ENCODE measurements at regions not wholly inside any gene's neighbourhood (a gene's known extent, or its start where the extent isn't known, plus 50 kb on each side); places are given as distances from the start of the nearest gene placed in this dataset.

DNA sequence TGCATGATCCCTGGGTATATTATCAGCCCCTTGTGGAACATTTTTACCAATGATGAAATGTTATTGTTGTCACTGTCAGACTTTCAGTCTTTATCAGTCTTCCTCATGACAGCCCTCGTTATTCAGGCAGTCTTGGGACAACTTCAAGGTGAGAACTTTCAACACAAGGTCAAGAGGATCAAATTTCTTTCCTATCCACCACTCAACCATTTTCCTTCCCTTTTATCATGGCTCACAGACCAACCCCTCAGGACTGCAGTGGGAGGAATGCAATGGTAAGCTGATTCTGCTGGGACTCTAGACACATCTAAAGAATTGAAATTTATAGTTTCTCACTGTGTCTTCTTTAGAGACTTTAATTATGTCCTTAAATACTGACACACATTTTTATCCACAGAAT, 107.0 kb upstream of the LSAMP start:
- Mint-ChIP-seq H3K27me3 (no peaks in the 10 kb centered on the region), H3K4me3 (no peak overlapping the region), H3K4me1 (no peaks in the 10 kb centered on the region), H3K27ac (no peak overlapping the region), H3K36me3 (no peaks in the 10 kb centered on the region), H3K9me3 (peaks cover 1 to 9% (median 4%) of the 10 kb centered on the region in 3 donors)
- Histone ChIP-seq H3K4me1 (ENCODE audit: control insufficient read depth in 1 of 2, extremely low read depth in 1 of 2, insufficient read depth in 2 of 2, low read length in 2 of 2) (no peaks in the 10 kb centered on the region), H3K9me3 (no peaks in the 10 kb centered on the region), H3K36me3 (ENCODE audit: control insufficient read depth in 2 of 2, extremely low read depth in 1 of 2, insufficient read depth in 1 of 2, low read length in 1 of 2) (no peaks in the 10 kb centered on the region), H3K27me3 (replicated peaks in 1 of 2; ENCODE audit: control insufficient read depth in 2 of 2, extremely low read depth in 1 of 2, insufficient read depth in 2 of 2, low read length in 1 of 2) (no peaks in the 10 kb centered on the region), H3K27ac (ENCODE audit: low read length) (no peak overlapping the region), H3K4me3 (ENCODE audit: control insufficient read depth in 1 of 2, extremely low read depth in 1 of 2, low read length in 1 of 2) (no peak overlapping the region)
- no peak for DNase-seq
- ChIA-PET POLR2A (no interaction called here), CTCF (no interaction called here)
- WGBS (ENCODE audit: insufficient coverage): no CpG with 5 or more reads among the region's 1 CpG
- no peak for ATAC-seq (replicated peaks in 1 of 4)

DNA sequence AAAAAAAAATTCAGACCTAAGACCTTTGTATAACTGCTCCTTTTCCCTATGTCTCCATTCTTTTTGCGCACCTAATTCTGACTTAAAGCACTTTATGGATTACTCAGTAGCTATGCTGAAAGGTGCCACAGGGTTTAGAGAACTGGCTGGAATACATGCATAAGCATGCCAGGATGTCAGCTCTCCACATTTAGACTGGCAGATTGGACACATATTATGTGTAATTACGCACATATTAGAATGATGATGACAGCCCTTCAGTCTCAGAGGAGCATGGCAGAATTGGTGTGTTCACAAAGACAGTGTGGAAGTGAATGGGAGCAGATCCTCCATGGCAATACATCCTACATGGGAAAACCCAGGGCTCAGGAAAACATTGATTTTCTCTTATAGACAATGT, 108.1 kb upstream of the LSAMP start:
- 86% methylated on average over 1 of the region's 2 CpGs for WGBS (ENCODE audit: insufficient coverage)
- ChIA-PET CTCF (no interaction called here), POLR2A (no interaction called here)
- H3K4me1 Mint-ChIP-seq: no peaks in the 10 kb centered on the region
- no peak for ATAC-seq (replicated peaks in 1 of 4)
- no peaks in the 10 kb centered on the region for H3K36me3 Mint-ChIP-seq
- H3K9me3 Mint-ChIP-seq: peaks cover 1 to 9% (median 4%) of the 10 kb centered on the region in 3 donors
- H3K27ac ChIP-seq (ENCODE audit: low read length): no peak overlapping the region
- H3K4me3 ChIP-seq (ENCODE audit: control insufficient read depth in 1 of 2, extremely low read depth in 1 of 2, low read length in 1 of 2): no peak overlapping the region
- no peak overlapping the region for H3K4me3 Mint-ChIP-seq
- H3K4me1 ChIP-seq (ENCODE audit: control insufficient read depth in 1 of 2, extremely low read depth in 1 of 2, insufficient read depth in 2 of 2, low read length in 2 of 2): no peaks in the 10 kb centered on the region
- H3K27me3 Mint-ChIP-seq: no peaks in the 10 kb centered on the region
- no peaks in the 10 kb centered on the region for H3K9me3 ChIP-seq
- no peaks in the 10 kb centered on the region for H3K36me3 ChIP-seq (ENCODE audit: control insufficient read depth in 2 of 2, extremely low read depth in 1 of 2, insufficient read depth in 1 of 2, low read length in 1 of 2)
- DNase-seq: no peak
- no peak overlapping the region for H3K27ac Mint-ChIP-seq
- H3K27me3 ChIP-seq (replicated peaks in 1 of 2; ENCODE audit: control insufficient read depth in 2 of 2, extremely low read depth in 1 of 2, insufficient read depth in 2 of 2, low read length in 1 of 2): no peaks in the 10 kb centered on the region

DNA sequence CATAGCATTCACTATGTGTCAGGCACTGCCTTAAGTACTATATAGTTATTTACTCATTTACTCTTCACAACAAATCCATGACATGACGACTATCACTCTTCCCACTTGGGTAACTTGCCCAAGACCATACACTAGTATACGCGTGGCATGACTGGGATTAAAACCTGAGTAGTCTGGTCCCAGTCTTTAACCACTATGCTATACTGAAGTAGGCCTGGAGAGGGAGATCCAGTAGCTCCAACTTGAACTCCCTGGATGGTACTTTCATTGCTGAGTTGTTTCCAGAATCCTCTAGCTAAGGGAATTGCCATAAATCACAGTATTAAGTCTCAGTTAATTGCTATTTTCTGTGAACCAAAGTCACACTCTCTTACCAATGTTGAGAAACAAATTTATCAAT, 116.2 kb upstream of the LSAMP start:
- WGBS (ENCODE audit: insufficient coverage): no CpG with 5 or more reads among the region's 3 CpGs
- no peak overlapping the region for H3K27ac ChIP-seq (ENCODE audit: low read length)
- no peaks in the 10 kb centered on the region for H3K9me3 ChIP-seq
- Mint-ChIP-seq H3K27ac (no peak overlapping the region), H3K4me3 (no peak overlapping the region), H3K9me3 (peaks cover 3 to 9% (median 4%) of the 10 kb centered on the region in 3 donors), H3K27me3 (no peaks in the 10 kb centered on the region), H3K4me1 (no peaks in the 10 kb centered on the region), H3K36me3 (no peaks in the 10 kb centered on the region)
- H3K4me1 ChIP-seq (ENCODE audit: control insufficient read depth in 1 of 2, extremely low read depth in 1 of 2, insufficient read depth in 2 of 2, low read length in 2 of 2): no peaks in the 10 kb centered on the region
- ATAC-seq (replicated peaks in 1 of 4) (no peak), DNase-seq (no peak)
- no peaks in the 10 kb centered on the region for H3K36me3 ChIP-seq (ENCODE audit: control insufficient read depth in 2 of 2, extremely low read depth in 1 of 2, insufficient read depth in 1 of 2, low read length in 1 of 2)
- H3K27me3 ChIP-seq (replicated peaks in 1 of 2; ENCODE audit: control insufficient read depth in 2 of 2, extremely low read depth in 1 of 2, insufficient read depth in 2 of 2, low read length in 1 of 2): no peaks in the 10 kb centered on the region
- POLR2A ChIA-PET: no interaction called here
- CTCF ChIA-PET: no interaction called here
- no peak overlapping the region for H3K4me3 ChIP-seq (ENCODE audit: control insufficient read depth in 1 of 2, extremely low read depth in 1 of 2, low read length in 1 of 2)

DNA sequence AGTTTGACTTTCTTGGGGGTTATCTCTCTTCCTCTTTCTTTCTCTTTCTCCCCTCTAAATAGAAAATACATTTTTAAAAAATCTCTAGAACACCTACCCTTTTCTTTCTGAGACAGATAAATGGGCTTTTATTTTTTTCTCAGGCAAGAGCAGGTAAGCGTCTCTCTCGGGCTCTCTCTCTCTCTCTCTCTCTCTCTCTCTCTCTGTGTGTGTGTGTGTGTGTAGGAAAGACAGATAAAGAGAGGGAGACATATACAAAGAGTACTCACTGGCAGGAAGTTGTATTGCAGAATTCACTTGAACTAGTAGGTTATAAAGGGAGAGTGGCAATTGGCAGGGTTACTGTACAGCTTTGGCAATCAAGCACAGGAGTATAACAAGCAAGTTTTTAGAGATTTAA, 118.1 kb upstream of the LSAMP start:
- no peaks in the 10 kb centered on the region for H3K9me3 ChIP-seq

DNA sequence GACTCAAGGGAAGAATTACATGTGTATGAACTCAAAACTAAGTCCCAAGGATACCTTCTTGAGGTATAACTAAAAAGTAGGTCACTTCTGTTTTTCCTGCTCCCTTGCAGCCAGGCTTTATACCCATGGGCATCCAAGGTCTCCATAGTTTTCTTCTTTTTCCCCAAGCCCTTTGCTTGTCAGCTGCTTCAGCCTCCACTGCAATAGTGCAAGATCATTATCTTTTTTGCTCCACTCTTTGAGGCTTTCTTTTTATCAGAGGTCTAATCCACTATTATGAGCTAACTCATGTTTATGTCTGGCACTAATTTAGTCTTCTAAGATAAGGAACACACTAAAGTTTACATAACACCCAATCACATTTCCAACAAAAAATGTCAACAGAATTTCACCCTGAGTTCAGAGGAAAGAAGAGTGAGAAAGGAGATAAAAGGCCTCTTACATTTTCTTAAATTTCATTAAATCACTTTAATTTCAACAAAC, 121.2 kb upstream of the LSAMP start:
- ChIA-PET POLR2A (no interaction called here), CTCF (no interaction called here)
- Histone ChIP-seq H3K27ac (ENCODE audit: low read length) (no peak overlapping the region), H3K27me3 (replicated peaks in 1 of 2; ENCODE audit: control insufficient read depth in 2 of 2, extremely low read depth in 1 of 2, insufficient read depth in 2 of 2, low read length in 1 of 2) (no peaks in the 10 kb centered on the region), H3K36me3 (ENCODE audit: control insufficient read depth in 2 of 2, extremely low read depth in 1 of 2, insufficient read depth in 1 of 2, low read length in 1 of 2) (no peaks in the 10 kb centered on the region), H3K4me3 (ENCODE audit: control insufficient read depth in 1 of 2, extremely low read depth in 1 of 2, low read length in 1 of 2) (no peak overlapping the region), H3K4me1 (ENCODE audit: control insufficient read depth in 1 of 2, extremely low read depth in 1 of 2, insufficient read depth in 2 of 2, low read length in 2 of 2) (no peaks in the 10 kb centered on the region), H3K9me3 (no peaks in the 10 kb centered on the region)
- Mint-ChIP-seq H3K36me3 (no peaks in the 10 kb centered on the region), H3K27ac (no peak overlapping the region), H3K27me3 (no peaks in the 10 kb centered on the region), H3K4me1 (no peaks in the 10 kb centered on the region), H3K9me3 (peaks cover 9 to 14% (median 10%) of the 10 kb centered on the region in 3 donors), H3K4me3 (no peak overlapping the region)
- ATAC-seq (replicated peaks in 1 of 4): no peak
- no peak for DNase-seq

More for the DNA sequence above, 118.1 kb upstream of the LSAMP start:
- WGBS (ENCODE audit: insufficient coverage): no CpG with 5 or more reads among the region's 2 CpGs
- H3K36me3 Mint-ChIP-seq: no peaks in the 10 kb centered on the region
- H3K4me1 ChIP-seq (ENCODE audit: control insufficient read depth in 1 of 2, extremely low read depth in 1 of 2, insufficient read depth in 2 of 2, low read length in 2 of 2): no peaks in the 10 kb centered on the region
- no peaks in the 10 kb centered on the region for H3K4me1 Mint-ChIP-seq
- no peak overlapping the region for H3K27ac Mint-ChIP-seq
- H3K4me3 Mint-ChIP-seq: no peak overlapping the region
- H3K4me3 ChIP-seq (ENCODE audit: control insufficient read depth in 1 of 2, extremely low read depth in 1 of 2, low read length in 1 of 2): no peak overlapping the region
- peaks cover 7 to 12% (median 9%) of the 10 kb centered on the region in 3 donors for H3K9me3 Mint-ChIP-seq
- POLR2A ChIA-PET: no interaction called here
- no peaks in the 10 kb centered on the region for H3K27me3 Mint-ChIP-seq
- ATAC-seq (replicated peaks in 1 of 4) (no peak), DNase-seq (no peak)
- CTCF ChIA-PET: no interaction called here
- no peaks in the 10 kb centered on the region for H3K27me3 ChIP-seq (replicated peaks in 1 of 2; ENCODE audit: control insufficient read depth in 2 of 2, extremely low read depth in 1 of 2, insufficient read depth in 2 of 2, low read length in 1 of 2)
- no peak overlapping the region for H3K27ac ChIP-seq (ENCODE audit: low read length)
- H3K36me3 ChIP-seq (ENCODE audit: control insufficient read depth in 2 of 2, extremely low read depth in 1 of 2, insufficient read depth in 1 of 2, low read length in 1 of 2): no peaks in the 10 kb centered on the region

DNA sequence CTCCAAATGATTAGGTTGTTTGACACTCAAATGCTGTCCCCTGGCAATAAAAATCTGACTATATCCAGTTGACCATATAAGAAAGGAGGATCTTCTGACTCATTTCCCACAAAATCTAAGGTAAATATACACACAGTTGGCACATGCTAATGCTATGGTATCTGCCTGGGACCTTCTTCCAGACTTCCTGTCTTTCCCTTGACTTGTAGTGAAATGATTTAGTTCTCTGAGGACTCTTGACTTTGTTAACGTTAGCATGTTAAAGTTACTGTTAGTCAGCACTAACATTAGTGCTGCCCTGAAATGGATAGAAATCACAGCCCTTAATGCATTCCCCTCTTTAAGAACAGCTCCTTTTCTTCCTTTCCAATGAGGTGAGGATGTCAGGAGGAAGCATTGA, 124.3 kb upstream of the LSAMP start:
- CTCF ChIA-PET: interaction anchor here in 1 of 2 donors (0.6 kb wide), 1 partner anchor 132 kb away, joined by 3 read pairs; no protein-coding TSS in a partner anchor
- no peak overlapping the region for H3K27ac Mint-ChIP-seq
- H3K9me3 ChIP-seq: no peaks in the 10 kb centered on the region

DNA sequence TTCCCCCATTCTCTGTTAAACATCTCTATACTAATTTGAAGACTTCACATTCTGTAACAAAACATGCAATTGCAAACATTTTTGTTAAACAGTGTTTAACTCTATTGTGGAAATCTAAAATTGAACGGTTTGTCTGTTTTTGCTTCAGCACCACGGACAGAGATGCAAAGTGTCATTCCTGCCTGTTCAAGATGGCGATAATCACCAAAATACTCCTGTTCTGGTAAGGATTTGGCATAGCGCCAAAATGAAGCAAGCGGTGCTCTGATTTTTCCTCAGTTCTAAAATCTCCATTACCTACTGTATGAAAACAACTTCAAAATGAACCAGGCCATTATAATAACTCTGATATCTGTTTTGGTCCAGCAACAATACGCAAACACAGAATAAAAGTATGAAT, 129.7 kb upstream of the TUSC7 start:
- Histone ChIP-seq H3K4me3 (ENCODE audit: control insufficient read depth in 1 of 2, extremely low read depth in 1 of 2, low read length in 1 of 2) (no peak overlapping the region), H3K9me3 (no peaks in the 10 kb centered on the region), H3K4me1 (ENCODE audit: control insufficient read depth in 1 of 2, extremely low read depth in 1 of 2, insufficient read depth in 2 of 2, low read length in 2 of 2) (no peaks in the 10 kb centered on the region), H3K36me3 (ENCODE audit: control insufficient read depth in 2 of 2, extremely low read depth in 1 of 2, insufficient read depth in 1 of 2, low read length in 1 of 2) (no peaks in the 10 kb centered on the region), H3K27me3 (replicated peaks in 1 of 2; ENCODE audit: control insufficient read depth in 2 of 2, extremely low read depth in 1 of 2, insufficient read depth in 2 of 2, low read length in 1 of 2) (no peaks in the 10 kb centered on the region), H3K27ac (ENCODE audit: low read length) (no peak overlapping the region)
- ChIA-PET POLR2A (no interaction called here), CTCF (no interaction called here)
- Mint-ChIP-seq H3K27ac (no peak overlapping the region), H3K9me3 (peaks cover 6 to 14% (median 7%) of the 10 kb centered on the region in 3 donors), H3K27me3 (no peaks in the 10 kb centered on the region), H3K4me3 (no peak overlapping the region), H3K36me3 (no peaks in the 10 kb centered on the region), H3K4me1 (no peaks in the 10 kb centered on the region)
- ATAC-seq (replicated peaks in 1 of 4): no peak
- WGBS (ENCODE audit: insufficient coverage): 41% methylated on average over 5 of the region's 6 CpGs
- no peak for DNase-seq

More for the DNA sequence above, 124.3 kb upstream of the LSAMP start:
- H3K27ac ChIP-seq (ENCODE audit: low read length): no peak overlapping the region
- no peak for DNase-seq
- Mint-ChIP-seq H3K4me1 (no peaks in the 10 kb centered on the region), H3K27me3 (no peaks in the 10 kb centered on the region), H3K36me3 (no peaks in the 10 kb centered on the region), H3K4me3 (no peak overlapping the region), H3K9me3 (peaks cover 10 to 24% (median 13%) of the 10 kb centered on the region in 3 donors)
- POLR2A ChIA-PET: no interaction called here
- no peaks in the 10 kb centered on the region for H3K27me3 ChIP-seq (replicated peaks in 1 of 2; ENCODE audit: control insufficient read depth in 2 of 2, extremely low read depth in 1 of 2, insufficient read depth in 2 of 2, low read length in 1 of 2)
- no peaks in the 10 kb centered on the region for H3K36me3 ChIP-seq (ENCODE audit: control insufficient read depth in 2 of 2, extremely low read depth in 1 of 2, insufficient read depth in 1 of 2, low read length in 1 of 2)
- no peaks in the 10 kb centered on the region for H3K4me1 ChIP-seq (ENCODE audit: control insufficient read depth in 1 of 2, extremely low read depth in 1 of 2, insufficient read depth in 2 of 2, low read length in 2 of 2)
- no peak overlapping the region for H3K4me3 ChIP-seq (ENCODE audit: control insufficient read depth in 1 of 2, extremely low read depth in 1 of 2, low read length in 1 of 2)
- no peak for ATAC-seq (replicated peaks in 1 of 4)
- no CpG with 5 or more reads among the region's 1 CpG for WGBS (ENCODE audit: insufficient coverage)

All from T-cell (primary cell).